Ishikawa (cell line): ENCODE measurements at regions not wholly inside any gene's neighbourhood (a gene's known extent, or its start where the extent isn't known, plus 50 kb on each side); places are given as distances from the start of the nearest gene placed in this dataset.

Experiments used
- CREB1 ChIP-seq: IDR thresholded peaks from 2 replicates; pipeline ENCODE4 v1.6.1; 2012; ENCODE audit warnings: low read depth
- EGR1 ChIP-seq: IDR thresholded peaks from 2 replicates; pipeline ENCODE4 v1.6.1; 2012
- EP300 ChIP-seq: IDR thresholded peaks from 2 replicates; pipeline ENCODE4 v1.6.1; 2012; ENCODE audit warnings: borderline replicate concordance
- FOXM1 ChIP-seq: IDR thresholded peaks from 2 replicates; pipeline ENCODE4 v1.6.1; 2012; ENCODE audit warnings: low read depth, borderline replicate concordance
- RAD21 ChIP-seq: IDR thresholded peaks from 2 replicates; pipeline ENCODE4 v1.6.1; 2012; ENCODE audit warnings: low read depth
- TAF1 ChIP-seq: IDR thresholded peaks from 2 replicates; pipeline ENCODE4 v1.6.1; 2012; ENCODE audit warnings: low read depth, mild to moderate bottlenecking
- USF1 ChIP-seq: IDR thresholded peaks from 2 replicates; pipeline ENCODE4 v1.6.1; 2012
- YY1 ChIP-seq: IDR thresholded peaks from 2 replicates; pipeline ENCODE4 v1.6.1; 2012; ENCODE audit warnings: low read depth
- ZBTB7A ChIP-seq: IDR thresholded peaks from 2 replicates; pipeline ENCODE4 v1.6.1; 2012; ENCODE audit warnings: low read depth

DNA sequence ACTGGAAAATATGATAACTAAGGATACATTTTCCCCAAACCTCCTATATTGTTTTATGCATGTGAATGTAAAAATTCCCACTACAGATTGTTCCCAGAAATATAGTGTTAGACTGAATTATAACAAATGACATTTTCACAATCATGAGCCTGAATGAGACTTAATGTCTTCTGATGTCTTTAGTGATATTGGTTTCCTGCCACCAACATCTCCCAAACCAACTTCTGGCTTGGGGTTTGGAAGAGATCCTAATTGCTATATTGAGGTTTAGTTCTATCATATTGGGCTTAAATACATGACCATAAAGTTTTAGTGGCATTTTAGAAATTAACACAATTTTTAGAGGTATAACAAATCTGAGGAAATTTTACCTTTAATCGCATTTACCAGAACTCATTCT lies 445.3 kb upstream of the CCDC54 start:
- TF ChIP-seq EP300 (no peak), YY1 (no peak), USF1 (no peak), TAF1 (no peak), RAD21 (no peak), CREB1 (no peak), EGR1 (no peak), FOXM1 (no peak), ZBTB7A (no peak)
